Memory B cell (primary cell): ENCODE measurements at regions not wholly inside any gene's neighbourhood (a gene's known extent, or its start where the extent isn't known, plus 50 kb on each side); places are given as distances from the start of the nearest gene placed in this dataset.
"Not testable (repeated sequence)": the region's sequence is repeated elsewhere in the genome, so short reads cannot be mapped to it uniquely, and the experiment has no call there.

Experiments
- ATAC-seq: fragments of 150-1000 bp; cut with Tn5 transposase; 2 replicates; pipeline ENCODE4 v1.10.0; 2021; ENCODE audit warnings: low read depth, mild to moderate bottlenecking, moderate library complexity
- DNase-seq, 2 donors: peaks; one replicate each; pipeline ENCODE4 v3.0.0; 2022; ENCODE audit warnings: low spot score in 2 of 2
- H3K27ac Mint-ChIP-seq: one replicate; pipeline ENCODE4 v1.8.0; 2022; ENCODE audit warnings: mild to moderate bottlenecking, moderate library complexity, mixed read lengths
- H3K27me3 Mint-ChIP-seq: one replicate; pipeline ENCODE4 v1.8.0; 2022; ENCODE audit warnings: mixed read lengths
- H3K36me3 Mint-ChIP-seq: one replicate; pipeline ENCODE4 v1.8.0; 2022; ENCODE audit warnings: mild to moderate bottlenecking, mixed read lengths
- H3K4me1 Mint-ChIP-seq: one replicate; pipeline ENCODE4 v1.8.0; 2022; ENCODE audit warnings: mixed read lengths
- H3K4me3 Mint-ChIP-seq: one replicate; pipeline ENCODE4 v1.8.0; 2022; ENCODE audit warnings: mild to moderate bottlenecking, moderate library complexity, mixed read lengths
- H3K9me3 Mint-ChIP-seq: one replicate; pipeline ENCODE4 v1.8.0; 2022; ENCODE audit warnings: mixed read lengths

DNA sequence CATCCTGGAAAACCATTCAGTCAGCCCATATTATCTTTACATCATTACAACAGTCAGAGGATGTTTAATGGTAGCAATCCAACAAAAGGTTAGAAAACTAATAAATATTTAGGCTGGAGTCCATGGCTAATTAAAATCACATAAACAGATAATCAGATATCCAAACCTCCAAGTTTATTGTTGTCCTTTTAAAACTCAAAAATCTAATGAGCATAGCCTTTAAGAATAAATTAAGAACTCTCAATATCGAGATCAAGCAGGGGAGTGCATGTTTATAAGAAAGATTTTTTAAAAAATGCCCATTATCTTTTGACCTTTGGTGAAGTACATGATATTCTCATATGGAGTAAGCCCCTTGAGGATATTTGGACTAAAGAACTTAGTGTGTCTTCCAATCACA lies 842.9 kb upstream of the SEMA6A start:
- Mint-ChIP-seq H3K4me1 (no peaks in the 10 kb centered on the region), H3K9me3 (peaks cover 6% of the 10 kb centered on the region), H3K27me3 (no peaks in the 10 kb centered on the region), H3K27ac (no peak overlapping the region), H3K36me3 (no peaks in the 10 kb centered on the region), H3K4me3 (no peak overlapping the region)
- no peak for ATAC-seq
- no peak for DNase-seq

DNA sequence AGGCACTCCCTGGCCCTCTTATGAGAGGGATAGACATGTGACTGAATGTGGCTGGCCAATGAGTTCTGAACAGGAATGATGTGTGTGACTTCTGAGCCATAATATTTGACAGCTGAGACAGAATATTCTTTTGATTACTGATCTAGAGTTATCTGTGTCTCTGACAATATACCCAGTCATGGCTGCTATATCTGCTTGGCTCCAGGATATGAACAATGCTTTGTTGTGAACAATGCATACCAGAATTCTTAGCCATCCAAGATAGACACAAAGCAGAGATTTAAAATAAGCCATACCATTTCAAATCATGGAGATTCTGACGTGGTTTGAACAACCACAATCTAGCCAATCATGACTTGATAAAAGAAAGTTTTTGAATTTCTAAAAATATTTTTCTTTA lies 840.3 kb upstream of the SEMA6A start:
- Mint-ChIP-seq H3K27ac (no peak overlapping the region), H3K9me3 (no peaks in the 10 kb centered on the region), H3K4me1 (no peaks in the 10 kb centered on the region), H3K4me3 (no peak overlapping the region), H3K27me3 (no peaks in the 10 kb centered on the region), H3K36me3 (no peaks in the 10 kb centered on the region)
- ATAC-seq (no peak), DNase-seq (no peak)

- Mint-ChIP-seq H3K36me3 (no peaks in the 10 kb centered on the region), H3K27ac (no peak overlapping the region), H3K27me3 (no peaks in the 10 kb centered on the region), H3K4me1 (no peaks in the 10 kb centered on the region), H3K9me3 (peaks cover 3% of the 10 kb centered on the region), H3K4me3 (no peak overlapping the region)
- ATAC-seq (no peak), DNase-seq (no peak)
Observed at GRCh38 chr5:117411701-117412100, 837.1 kb upstream of the SEMA6A start.

DNA sequence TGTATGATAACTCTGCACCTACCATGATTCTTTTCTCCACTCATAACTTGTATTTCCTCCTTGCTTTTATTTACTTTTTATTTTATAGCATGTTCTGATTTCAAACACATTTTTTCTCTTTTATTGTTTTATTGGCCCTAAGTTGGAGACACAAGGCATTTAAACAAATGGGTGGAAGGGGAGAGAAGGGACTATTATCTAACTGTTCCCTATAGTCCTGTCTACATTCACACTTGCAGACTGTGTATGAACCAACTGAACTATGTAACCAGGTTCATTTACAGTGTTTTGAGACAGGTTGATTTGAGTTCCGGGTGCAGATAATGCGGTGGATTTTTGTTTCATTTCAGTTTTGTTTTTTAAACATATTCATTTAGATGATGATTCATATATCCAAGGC lies 830.6 kb upstream of the SEMA6A start:
- no peak overlapping the region for H3K27ac Mint-ChIP-seq
- DNase-seq = no peak
- H3K4me3 Mint-ChIP-seq = no peak overlapping the region
- no peaks in the 10 kb centered on the region for H3K4me1 Mint-ChIP-seq
- H3K27me3 Mint-ChIP-seq = no peaks in the 10 kb centered on the region
- no peaks in the 10 kb centered on the region for H3K36me3 Mint-ChIP-seq
- H3K9me3 Mint-ChIP-seq = peaks cover 5% of the 10 kb centered on the region
- ATAC-seq = no peak

DNA sequence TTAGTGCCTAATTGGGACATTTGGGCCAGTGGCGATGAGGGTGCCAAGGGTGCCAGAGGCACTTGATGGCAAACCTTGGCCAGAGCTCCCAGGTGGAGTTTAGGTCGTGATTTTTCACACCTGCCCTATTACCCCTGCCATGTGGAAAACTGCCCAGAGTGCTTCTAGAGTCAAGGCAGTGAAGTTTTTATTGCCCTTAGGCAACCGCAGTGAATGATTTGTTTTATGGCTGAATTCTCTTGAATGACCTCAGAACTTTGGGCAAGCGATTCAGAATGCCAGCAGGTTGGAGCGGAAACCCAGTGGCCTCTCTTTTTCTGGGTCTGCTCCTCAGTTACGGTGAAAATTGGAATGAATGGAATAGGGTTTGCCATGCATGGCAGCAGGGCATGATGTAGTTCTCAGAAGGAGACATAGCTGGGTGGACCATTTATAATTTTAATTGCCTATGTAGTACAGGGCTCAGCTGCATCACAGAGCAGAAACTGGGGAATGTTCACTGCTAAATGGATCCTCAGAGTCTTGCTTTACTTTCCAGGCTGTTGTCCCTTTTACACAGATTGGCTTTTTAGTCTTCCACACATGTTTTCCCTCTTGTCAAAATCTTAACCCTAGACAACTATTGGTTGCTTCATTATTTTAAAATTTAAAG lies 820.0 kb upstream of the SEMA6A start:
- DNase-seq (no peak), ATAC-seq (no peak)
- no peaks in the 10 kb centered on the region for H3K36me3 Mint-ChIP-seq
- H3K4me1 Mint-ChIP-seq = no peaks in the 10 kb centered on the region
- peaks cover 2% of the 10 kb centered on the region for H3K9me3 Mint-ChIP-seq
- H3K27ac Mint-ChIP-seq = no peak overlapping the region
- H3K4me3 Mint-ChIP-seq = no peak overlapping the region
- H3K27me3 Mint-ChIP-seq = no peaks in the 10 kb centered on the region

DNA sequence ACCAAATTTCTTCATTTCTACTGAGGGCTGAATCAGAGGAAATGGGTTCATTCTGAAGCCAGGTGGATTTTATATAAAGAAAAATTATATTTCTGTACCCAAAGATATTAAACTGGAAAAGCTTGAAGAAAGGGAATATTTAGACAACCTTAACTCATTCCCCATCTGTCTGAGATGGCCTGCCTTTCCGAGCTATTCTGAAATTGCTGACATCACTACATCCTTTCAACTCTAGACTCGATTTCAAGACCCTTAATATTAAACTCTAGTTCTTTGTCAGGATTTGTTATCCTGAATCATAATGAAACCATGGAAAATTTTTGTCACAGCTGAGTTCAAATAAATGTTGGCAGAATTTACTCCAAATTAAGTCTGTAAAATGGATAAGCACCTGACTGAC lies 818.5 kb upstream of the SEMA6A start:
- Mint-ChIP-seq H3K4me3 (no peak overlapping the region), H3K27me3 (no peaks in the 10 kb centered on the region), H3K36me3 (no peaks in the 10 kb centered on the region), H3K9me3 (no peaks in the 10 kb centered on the region), H3K27ac (no peak overlapping the region), H3K4me1 (no peaks in the 10 kb centered on the region)
- DNase-seq = no peak
- ATAC-seq = no peak

- Mint-ChIP-seq H3K4me1 (no peaks in the 10 kb centered on the region), H3K4me3 (no peak overlapping the region), H3K36me3 (no peaks in the 10 kb centered on the region), H3K27me3 (no peaks in the 10 kb centered on the region), H3K27ac (no peak overlapping the region), H3K9me3 (no peaks in the 10 kb centered on the region)
- DNase-seq (no peak), ATAC-seq (no peak)
Observed at GRCh38 chr5:117380316-117380715, 805.7 kb upstream of the SEMA6A start.

GRCh38 chr5:117379521-117379920 lies 804.9 kb upstream of the SEMA6A start:
- no peaks in the 10 kb centered on the region for H3K27me3 Mint-ChIP-seq
- ATAC-seq (no peak), DNase-seq (no peak)
- H3K4me3 Mint-ChIP-seq = no peak overlapping the region
- no peak overlapping the region for H3K27ac Mint-ChIP-seq
- H3K4me1 Mint-ChIP-seq = no peaks in the 10 kb centered on the region
- no peaks in the 10 kb centered on the region for H3K36me3 Mint-ChIP-seq
- no peaks in the 10 kb centered on the region for H3K9me3 Mint-ChIP-seq

GRCh38 chr5:117376748-117377147 lies 802.1 kb upstream of the SEMA6A start:
- no peaks in the 10 kb centered on the region for H3K27me3 Mint-ChIP-seq
- no peak overlapping the region for H3K4me3 Mint-ChIP-seq
- no peaks in the 10 kb centered on the region for H3K4me1 Mint-ChIP-seq
- no peak overlapping the region for H3K27ac Mint-ChIP-seq
- DNase-seq (no peak), ATAC-seq (no peak)
- H3K36me3 Mint-ChIP-seq = no peaks in the 10 kb centered on the region
- H3K9me3 Mint-ChIP-seq = peaks cover 2% of the 10 kb centered on the region

DNA sequence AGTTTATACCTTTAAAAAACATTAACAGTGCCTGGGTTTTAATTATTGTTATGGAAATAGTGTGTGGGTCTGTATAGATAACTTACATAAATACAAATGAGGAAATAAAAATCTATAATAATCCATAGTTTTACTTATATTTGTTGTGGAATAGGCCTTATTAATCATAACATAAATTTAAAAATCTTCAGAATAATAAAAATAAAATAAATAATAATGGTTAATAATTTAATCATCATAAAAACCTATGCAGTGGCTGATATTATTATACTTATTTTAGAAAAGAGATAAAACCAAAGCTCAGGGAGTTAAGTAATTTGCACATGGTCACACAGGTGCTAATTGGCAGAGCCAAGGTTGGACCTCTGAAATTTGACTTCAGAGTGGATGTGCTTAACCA lies 785.3 kb upstream of the SEMA6A start:
- Mint-ChIP-seq H3K4me1 (no peaks in the 10 kb centered on the region), H3K4me3 (no peak overlapping the region), H3K27me3 (no peaks in the 10 kb centered on the region), H3K9me3 (no peaks in the 10 kb centered on the region), H3K27ac (no peak overlapping the region), H3K36me3 (no peaks in the 10 kb centered on the region)
- no peak for ATAC-seq
- no peak for DNase-seq

DNA sequence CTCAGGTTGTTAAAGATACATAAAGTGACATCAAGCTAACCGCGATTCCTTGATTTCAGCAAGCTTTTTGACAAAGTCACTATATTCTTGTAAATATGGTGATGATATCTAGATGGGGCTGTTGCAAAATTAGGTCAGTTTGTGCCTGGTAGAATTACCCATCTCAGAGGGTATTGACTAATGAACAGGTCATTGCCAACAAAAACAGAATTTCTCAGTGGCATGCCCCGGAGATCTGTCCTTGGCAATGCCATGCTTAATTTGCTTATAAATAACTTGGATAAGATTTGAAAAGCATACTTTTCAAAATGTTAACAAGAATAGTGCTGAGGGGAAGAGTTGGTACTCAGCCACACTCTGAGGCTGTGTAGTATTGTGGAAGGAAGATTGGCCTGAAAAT lies 783.3 kb upstream of the SEMA6A start:
- no peak overlapping the region for H3K4me3 Mint-ChIP-seq
- no peaks in the 10 kb centered on the region for H3K9me3 Mint-ChIP-seq
- DNase-seq (no peak), ATAC-seq (no peak)
- no peaks in the 10 kb centered on the region for H3K36me3 Mint-ChIP-seq
- H3K27ac Mint-ChIP-seq = no peak overlapping the region
- H3K27me3 Mint-ChIP-seq = no peaks in the 10 kb centered on the region
- H3K4me1 Mint-ChIP-seq = no peaks in the 10 kb centered on the region

DNA sequence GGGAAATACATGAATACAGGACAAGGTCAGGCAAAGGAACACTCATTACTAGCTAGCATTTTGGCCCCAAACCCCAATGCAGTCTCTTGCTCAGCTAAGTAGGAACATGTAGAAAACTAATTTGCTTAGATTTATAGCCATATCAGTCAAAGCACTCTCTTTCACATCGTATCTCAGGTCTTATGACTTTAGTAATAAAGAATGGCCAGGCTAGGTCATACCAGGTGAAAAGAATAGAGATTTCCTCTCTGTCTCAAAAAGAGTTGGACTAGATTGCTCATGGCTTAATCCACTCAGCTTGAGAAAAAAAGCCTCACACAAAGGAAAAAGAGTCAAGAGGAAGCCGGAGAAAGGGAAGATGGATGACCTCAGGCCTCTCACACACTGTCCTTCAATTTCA lies 772.7 kb upstream of the SEMA6A start:
- Mint-ChIP-seq H3K27ac (no peak overlapping the region), H3K9me3 (peaks cover 1% of the 10 kb centered on the region), H3K4me3 (no peak overlapping the region), H3K36me3 (no peaks in the 10 kb centered on the region), H3K27me3 (no peaks in the 10 kb centered on the region), H3K4me1 (no peaks in the 10 kb centered on the region)
- ATAC-seq (no peak), DNase-seq (no peak)

GRCh38 chr5:117343726-117344125 lies 769.1 kb upstream of the SEMA6A start:
- not testable (repeated sequence) for H3K9me3 Mint-ChIP-seq, H3K4me3 Mint-ChIP-seq, H3K36me3 Mint-ChIP-seq, ATAC-seq, H3K4me1 Mint-ChIP-seq, H3K27ac Mint-ChIP-seq, H3K27me3 Mint-ChIP-seq, DNase-seq

DNA sequence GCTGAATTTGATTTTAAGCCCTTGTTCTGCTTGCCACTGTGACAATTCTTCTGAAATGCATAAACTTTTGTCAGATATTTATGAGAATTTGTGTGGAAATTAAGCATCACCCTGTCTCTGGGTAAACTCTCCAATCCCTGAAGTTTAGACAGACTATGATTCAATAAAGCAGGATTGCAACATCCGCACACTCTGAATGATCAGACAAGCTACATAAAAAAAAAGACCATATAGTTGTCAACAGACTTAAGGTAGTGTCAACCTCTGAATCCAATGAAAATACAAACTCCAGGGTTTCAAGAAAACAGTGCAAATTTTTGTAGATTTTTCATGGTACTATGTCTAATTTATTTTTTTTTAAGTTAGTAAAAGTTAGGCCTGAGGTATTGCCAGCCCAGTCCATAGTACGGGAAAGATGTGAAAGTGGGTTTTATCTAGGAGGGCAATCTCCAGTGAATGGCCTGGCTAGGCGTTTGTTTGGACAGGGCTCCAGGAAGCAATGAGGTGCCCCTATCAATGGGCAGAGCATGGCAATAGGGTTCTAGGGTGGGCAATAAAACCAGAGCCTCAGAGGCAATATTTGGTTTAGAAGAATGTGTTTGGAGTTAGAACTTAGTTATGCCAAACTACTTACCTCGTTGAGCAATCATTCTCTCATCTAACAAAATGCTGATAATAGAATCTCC lies 762.6 kb upstream of the SEMA6A start:
- H3K27me3 Mint-ChIP-seq = no peaks in the 10 kb centered on the region
- H3K27ac Mint-ChIP-seq = no peak overlapping the region
- H3K4me3 Mint-ChIP-seq = no peak overlapping the region
- no peak for DNase-seq
- ATAC-seq = no peak
- H3K9me3 Mint-ChIP-seq = no peaks in the 10 kb centered on the region
- no peaks in the 10 kb centered on the region for H3K4me1 Mint-ChIP-seq
- H3K36me3 Mint-ChIP-seq = no peaks in the 10 kb centered on the region

DNA sequence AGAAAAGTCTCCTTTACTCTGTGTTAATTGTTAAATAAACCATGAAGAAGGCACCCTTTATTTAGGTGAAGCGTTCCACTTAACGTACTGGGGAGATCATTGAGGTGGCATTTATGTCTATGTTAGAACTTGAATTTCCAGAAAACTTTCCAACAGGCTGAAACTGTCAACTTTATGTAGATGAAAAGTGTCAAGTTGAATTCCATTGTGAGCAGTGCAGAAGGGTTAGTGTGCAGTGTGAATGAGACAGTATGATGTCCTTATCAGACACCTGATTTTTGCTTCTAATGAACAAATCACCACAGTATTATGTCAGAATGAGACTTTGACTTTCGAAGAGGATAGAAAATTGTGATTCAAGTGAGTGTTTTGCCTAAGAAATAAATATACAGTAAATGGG lies 761.6 kb upstream of the SEMA6A start:
- Mint-ChIP-seq H3K27me3 (no peaks in the 10 kb centered on the region), H3K4me3 (no peak overlapping the region), H3K9me3 (peaks cover 2% of the 10 kb centered on the region), H3K27ac (no peak overlapping the region), H3K4me1 (no peaks in the 10 kb centered on the region), H3K36me3 (no peaks in the 10 kb centered on the region)
- no peak for DNase-seq
- no peak for ATAC-seq
